ENCODE measurements at regions not wholly inside any gene's neighbourhood (a gene's known extent, or its start where the extent isn't known, plus 50 kb on each side); places are given as distances from the start of the nearest gene placed in this dataset.

- TF ChIP-seq CTCF (IDR thresholded peaks at IDR 0.05) (no peak), POLR2A (IDR thresholded peaks at IDR 0.05) (no peak)
Measured at GRCh38 chr10:33710006-33710405, 375.5 kb upstream of the NRP1 start.
